NCI-H2081 treated with DMSO at 0.1 percent for 48 hours (cell line): ENCODE measurements at regions not wholly inside any gene's neighbourhood (a gene's known extent, or its start where the extent isn't known, plus 50 kb on each side); places are given as distances from the start of the nearest gene placed in this dataset.
"Not testable (repeated sequence)": the region's sequence is repeated elsewhere in the genome, so short reads cannot be mapped to it uniquely, and the experiment has no call there.

Experiments
- DNase-seq: peaks from one replicate; lab custom pipeline; 2025; lab: John Stamatoyannopoulos, UW

GRCh38 chr14:71328183-71328582 is 420.9 kb downstream of the PCNX1 start:
- no peak for DNase-seq

GRCh38 chr14:71328954-71329353 is 421.7 kb downstream of the PCNX1 start:
- no peak for DNase-seq

- no peak for DNase-seq
Measured at GRCh38 chr14:71331403-71331802, 424.1 kb downstream of the PCNX1 start.

GRCh38 chr14:71332476-71332875 is 425.2 kb downstream of the PCNX1 start:
- no peak for DNase-seq

- no peak for DNase-seq
Measured at GRCh38 chr14:71333705-71334104, 426.4 kb downstream of the PCNX1 start.

- no peak for DNase-seq
Measured at GRCh38 chr14:71336489-71337192, 429.4 kb downstream of the PCNX1 start.

- DNase-seq, result no peak
Measured at GRCh38 chr14:71338153-71338552, 430.9 kb downstream of the PCNX1 start.

- DNase-seq, result no peak
Measured at GRCh38 chr14:71339650-71340415, 432.6 kb downstream of the PCNX1 start.

- no peak for DNase-seq
Measured at GRCh38 chr14:71341156-71341555, 433.9 kb downstream of the PCNX1 start.

GRCh38 chr14:71343724-71344123 is 436.5 kb downstream of the PCNX1 start:
- DNase-seq, result no peak

- no peak for DNase-seq
Measured at GRCh38 chr14:71344506-71344905, 437.2 kb downstream of the PCNX1 start.

GRCh38 chr14:71346685-71347084 is 439.4 kb downstream of the PCNX1 start:
- no peak for DNase-seq

GRCh38 chr14:71348394-71348793 is 441.1 kb downstream of the PCNX1 start:
- no peak for DNase-seq

- DNase-seq, result no peak
Measured at GRCh38 chr14:71348817-71349216, 441.6 kb downstream of the PCNX1 start.

- DNase-seq, result no peak
Measured at GRCh38 chr14:71354142-71354541, 446.9 kb downstream of the PCNX1 start.

- DNase-seq, result no peak
Measured at GRCh38 chr14:71354801-71355200, 447.5 kb downstream of the PCNX1 start.

GRCh38 chr14:71355324-71356201 is 448.3 kb downstream of the PCNX1 start:
- DNase-seq, result no peak

- DNase-seq, result no peak
Measured at GRCh38 chr14:71358209-71358931, 451.1 kb downstream of the PCNX1 start.

GRCh38 chr14:71358932-71359421 is 451.7 kb downstream of the PCNX1 start:
- not testable (repeated sequence) for DNase-seq

- no peak for DNase-seq
Measured at GRCh38 chr14:71359823-71360222, 452.6 kb downstream of the PCNX1 start.

- DNase-seq, result no peak
Measured at GRCh38 chr14:71361336-71361735, 454.1 kb downstream of the PCNX1 start.

GRCh38 chr14:71361874-71362273 is 454.6 kb downstream of the PCNX1 start:
- DNase-seq, result no peak
